Activated CD8-positive, alpha-beta memory T cell treated with anti-CD3 and anti-CD28 coated beads, Interleukin-2, amount 50 U/mL, for 4 hours (primary cell): ENCODE measurements at regions not wholly inside any gene's neighbourhood (a gene's known extent, or its start where the extent isn't known, plus 50 kb on each side); places are given as distances from the start of the nearest gene placed in this dataset.

ENCODE experiments used
- DNase-seq: peaks from one replicate; pipeline ENCODE4 v3.0.0-alpha.2; 2020

DNA sequence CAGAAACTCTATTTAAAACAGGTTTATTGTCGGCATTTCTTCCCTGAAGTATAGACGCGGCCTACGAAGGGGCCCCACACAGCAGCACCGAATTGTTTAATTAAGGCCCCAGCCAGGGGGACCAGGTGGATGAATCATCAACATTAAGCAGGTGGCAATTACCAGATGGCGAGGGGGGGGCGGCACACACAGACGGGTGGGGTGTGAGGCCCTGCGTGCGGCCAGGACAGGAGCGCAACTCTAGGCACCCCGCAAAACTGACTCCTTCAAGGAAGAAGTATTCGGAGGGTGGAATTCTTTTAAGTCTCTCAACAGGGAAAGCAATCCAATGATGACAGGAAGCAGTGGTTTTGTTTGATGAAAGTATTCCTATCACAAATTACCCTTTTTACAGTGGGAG lies 830.4 kb downstream of the GALR1 start:
- DNase-seq = no peak

- DNase-seq = no peak
Observed at GRCh38 chr18:78080761-78081160, 831.1 kb downstream of the GALR1 start.

GRCh38 chr18:78082816-78083215 lies 833.2 kb downstream of the GALR1 start:
- no peak for DNase-seq

GRCh38 chr18:78085241-78086185 lies 835.9 kb downstream of the GALR1 start:
- DNase-seq = no peak

DNA sequence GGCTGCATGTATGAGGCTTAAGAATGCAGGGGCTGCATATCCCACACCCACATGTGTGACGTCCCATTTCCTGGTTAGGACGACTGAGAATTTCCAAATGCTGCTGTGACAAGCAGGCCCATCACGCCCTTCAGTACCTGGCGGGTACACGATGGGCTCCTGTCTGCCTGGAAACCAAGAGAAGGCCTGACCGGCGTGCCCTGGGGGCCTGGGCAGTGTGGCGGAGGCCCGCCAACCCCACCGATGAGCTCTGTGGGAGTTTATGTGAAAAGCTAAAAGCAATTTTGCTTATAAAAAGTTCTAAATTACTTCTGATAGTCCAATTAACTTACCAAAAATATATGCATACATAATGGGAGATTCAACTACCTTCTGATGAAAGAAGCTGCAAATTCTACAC lies 837.3 kb downstream of the GALR1 start:
- no peak for DNase-seq

DNA sequence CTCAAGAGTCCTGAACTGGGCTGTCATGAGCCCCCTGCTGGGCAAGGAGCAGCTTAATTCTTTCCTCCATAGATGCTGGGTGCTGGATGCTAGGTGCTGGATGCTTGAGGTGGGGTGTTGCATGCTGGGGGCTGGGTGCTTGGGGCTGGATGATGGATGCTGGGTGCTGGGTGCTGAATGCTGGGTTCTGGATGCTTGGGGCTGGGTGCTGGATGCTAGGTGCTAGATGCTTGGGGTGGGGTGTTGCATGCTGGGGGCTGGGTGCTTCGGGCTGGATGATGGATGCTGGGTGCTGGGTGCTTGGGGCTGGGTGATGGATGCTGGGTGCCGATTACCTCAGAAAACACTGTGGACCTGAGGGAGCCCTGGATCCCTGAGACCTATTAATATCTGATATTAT lies 837.7 kb downstream of the GALR1 start:
- DNase-seq = no peak

- no peak for DNase-seq
Observed at GRCh38 chr18:78090584-78090983, 840.9 kb downstream of the GALR1 start.

DNA sequence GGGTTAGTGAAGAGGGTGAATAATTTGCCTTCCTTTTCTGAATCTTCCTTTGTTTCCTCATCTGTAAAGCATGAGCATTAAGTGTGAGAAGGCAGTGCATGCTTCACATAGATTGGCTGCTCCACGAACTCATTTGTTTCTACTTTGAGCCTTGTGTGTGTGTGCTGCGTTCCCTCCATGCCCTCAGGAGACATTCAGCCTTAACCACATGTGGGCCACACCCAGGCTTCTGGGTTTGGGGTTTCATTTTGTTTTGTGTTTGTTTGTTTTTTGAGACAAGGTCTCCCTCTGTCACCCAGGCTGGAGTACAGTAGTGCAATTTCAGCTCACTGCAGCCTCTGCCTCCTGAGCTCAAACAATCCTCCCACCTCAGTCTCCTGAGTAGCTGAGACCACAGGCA lies 843.3 kb downstream of the GALR1 start:
- DNase-seq = no peak

DNA sequence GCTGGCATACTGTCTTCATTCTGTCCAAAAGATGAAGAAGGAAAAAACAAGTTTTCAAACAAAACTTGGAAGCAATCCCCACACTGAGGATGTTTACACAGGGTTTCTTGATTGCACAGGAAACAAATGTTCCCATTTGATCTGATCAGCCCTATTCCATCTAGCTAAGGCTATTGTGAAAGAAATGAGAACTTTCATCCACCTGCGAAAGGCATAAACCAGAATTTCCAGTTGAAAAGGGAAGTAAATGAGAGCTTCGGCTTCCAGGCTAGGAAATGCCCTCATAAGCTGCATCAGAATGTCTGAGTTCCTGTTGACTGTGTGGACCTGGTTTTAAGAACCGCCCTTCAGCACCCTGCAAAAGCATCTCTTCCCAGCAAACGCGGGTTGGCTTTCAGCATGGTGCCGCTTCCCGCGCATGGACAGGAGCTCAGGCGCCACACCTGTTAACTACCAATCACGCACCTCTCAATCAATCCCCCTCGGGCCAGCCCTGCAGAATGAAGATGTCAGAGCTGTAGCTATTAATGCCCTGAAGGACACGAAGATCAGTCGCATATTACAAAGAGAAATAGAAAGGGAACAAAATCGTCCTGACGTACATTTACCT lies 850.4 kb downstream of the GALR1 start:
- DNase-seq = no peak

GRCh38 chr18:78101091-78101490 lies 851.4 kb downstream of the GALR1 start:
- DNase-seq = no peak

DNA sequence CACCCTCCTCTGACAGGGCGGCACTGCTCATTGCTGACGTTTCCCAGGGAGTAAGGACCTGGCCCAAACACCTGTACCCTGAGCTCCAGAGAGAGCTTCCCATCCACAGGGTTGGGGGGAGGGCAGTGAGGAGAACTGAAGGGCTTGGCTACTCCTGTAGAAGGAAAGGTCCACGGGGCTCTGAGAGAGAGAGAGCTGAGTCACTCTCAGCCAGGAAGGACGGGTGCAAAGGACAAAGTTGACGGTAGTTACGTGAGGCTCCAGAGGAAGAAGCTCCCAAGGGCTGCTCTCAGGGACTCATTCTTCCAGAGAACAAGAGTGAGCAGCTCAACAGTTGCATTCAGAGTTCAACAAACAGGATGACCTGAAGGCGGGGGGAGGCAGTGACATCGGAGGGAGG lies 852.5 kb downstream of the GALR1 start:
- DNase-seq = no peak

DNA sequence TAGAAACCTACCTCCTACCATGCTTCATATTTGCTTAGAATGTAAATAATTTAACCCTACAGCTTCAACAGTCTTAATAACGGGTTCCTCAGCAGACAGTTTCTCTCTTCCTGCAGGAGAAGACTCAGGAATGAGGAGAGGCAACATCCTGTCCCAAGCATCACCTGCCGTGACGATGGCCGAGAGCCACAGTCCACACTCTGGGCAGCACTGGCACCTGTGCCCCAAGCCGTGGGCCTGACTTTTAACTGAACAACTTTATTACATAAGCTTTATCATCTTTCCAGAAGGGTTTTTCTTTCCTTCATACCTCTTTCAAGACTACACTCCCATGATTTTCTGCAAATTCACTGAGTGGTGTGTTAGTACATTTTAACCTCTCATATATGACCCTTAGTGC lies 856.0 kb downstream of the GALR1 start:
- no peak for DNase-seq

GRCh38 chr18:78106946-78107345 lies 857.3 kb downstream of the GALR1 start:
- DNase-seq = no peak

DNA sequence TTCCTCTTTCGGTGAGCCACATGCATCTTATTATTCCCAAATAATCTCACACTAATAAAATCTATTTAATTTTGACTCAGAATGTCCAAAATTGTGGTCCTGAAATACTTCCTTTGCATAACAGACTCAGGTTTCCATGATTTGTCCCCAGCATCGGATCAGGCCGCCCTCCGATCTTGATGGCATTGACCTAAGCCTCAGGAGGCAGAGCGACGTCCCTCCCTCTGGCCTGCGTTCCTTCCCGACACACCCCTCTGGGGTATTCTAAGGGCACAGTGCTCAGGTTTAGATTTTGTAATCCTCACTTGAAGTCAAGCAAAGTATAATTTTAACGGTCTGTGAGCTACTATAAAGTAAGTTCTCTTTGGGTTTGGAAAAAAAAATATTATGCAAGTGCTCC lies 857.7 kb downstream of the GALR1 start:
- no peak for DNase-seq

GRCh38 chr18:78108554-78108953 lies 858.9 kb downstream of the GALR1 start:
- DNase-seq = no peak

DNA sequence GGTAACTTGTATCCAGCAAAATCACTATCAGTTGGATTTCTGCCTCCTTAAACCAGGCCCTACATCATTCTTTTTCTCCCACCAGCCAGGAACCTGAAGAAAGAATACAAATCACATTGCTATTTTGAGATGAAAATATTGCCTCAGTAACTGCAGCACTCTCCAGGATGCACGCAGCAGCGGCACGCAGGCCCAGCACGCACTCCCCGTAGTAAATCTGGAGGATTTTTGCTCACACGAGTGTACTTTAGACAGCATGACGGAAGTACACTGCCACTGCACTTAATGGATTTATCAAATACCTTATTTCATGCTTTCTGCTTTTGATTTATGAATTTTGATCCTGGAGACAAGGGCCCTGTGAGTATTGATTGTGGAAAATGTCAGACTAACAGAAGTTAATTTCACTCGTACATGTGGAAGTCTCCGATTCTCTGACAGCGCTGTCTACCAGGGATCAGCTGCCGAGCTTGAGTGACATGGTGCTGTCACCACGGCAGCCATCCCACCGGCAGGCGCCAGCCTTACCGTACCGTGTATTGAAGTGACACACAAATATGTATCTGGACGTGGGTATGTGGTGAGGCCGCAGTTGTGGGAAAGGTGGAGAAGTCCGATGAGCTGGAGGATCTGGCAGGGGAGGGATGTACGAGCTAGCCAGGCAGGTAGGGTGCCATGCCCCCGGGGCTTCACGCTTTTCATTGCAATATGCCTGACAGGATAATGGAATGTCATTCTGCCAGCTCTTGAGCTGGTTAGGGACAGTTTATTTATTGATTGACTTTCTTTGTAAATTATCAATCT lies 863.7 kb downstream of the GALR1 start:
- no peak for DNase-seq

GRCh38 chr18:78113940-78114251 lies 864.2 kb downstream of the GALR1 start:
- DNase-seq = no peak

GRCh38 chr18:78115896-78116561 lies 863.6 kb upstream of the SALL3 start:
- DNase-seq = no peak

GRCh38 chr18:78123144-78123909 lies 856.3 kb upstream of the SALL3 start:
- DNase-seq = no peak

DNA sequence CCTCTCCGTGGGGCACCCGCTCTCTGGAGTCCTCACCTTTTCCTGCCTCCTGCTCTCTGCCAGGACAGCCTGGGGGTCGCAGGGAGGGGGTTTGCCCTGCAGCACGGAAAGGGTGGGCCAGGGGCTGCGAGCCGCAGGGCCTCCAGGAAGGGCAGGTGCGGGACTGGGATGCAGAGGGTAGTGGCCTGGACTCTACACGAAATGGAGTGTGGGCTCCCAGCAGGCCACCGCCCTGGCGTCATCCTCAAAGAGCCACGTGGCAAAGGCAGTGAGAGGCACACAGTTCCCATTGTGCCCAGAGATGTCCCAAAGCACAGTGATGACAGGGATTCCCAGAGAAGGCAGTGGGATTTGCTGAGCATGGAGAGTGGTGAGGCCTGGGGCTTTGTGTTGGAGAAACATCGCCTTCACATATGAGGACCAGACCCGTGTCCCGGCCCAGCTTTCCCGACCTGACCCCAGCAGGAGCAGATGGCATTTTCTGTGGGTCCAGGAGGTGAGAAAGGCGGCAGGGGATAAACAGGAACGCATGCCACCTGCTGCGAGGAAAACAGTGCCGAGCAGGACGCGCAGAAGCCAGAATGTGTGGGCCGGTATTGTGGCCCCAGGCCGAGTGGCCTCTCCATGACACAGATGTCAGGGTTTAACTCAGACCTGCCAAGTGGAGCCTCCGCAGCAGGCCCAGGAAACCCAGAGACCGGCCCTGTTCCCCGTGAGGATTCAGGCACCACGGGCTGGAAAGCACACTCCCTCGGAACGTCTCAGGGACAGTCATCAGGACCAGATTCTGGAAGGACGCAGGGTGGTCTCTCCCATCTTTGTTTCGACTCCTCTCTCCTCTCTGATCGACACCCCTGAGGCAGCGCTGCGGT lies 855.5 kb upstream of the SALL3 start:
- DNase-seq = no peak

- DNase-seq = no peak
Observed at GRCh38 chr18:78125206-78125896, 854.3 kb upstream of the SALL3 start.
